ENCODE measurements at regions not wholly inside any gene's neighbourhood (a gene's known extent, or its start where the extent isn't known, plus 50 kb on each side); places are given as distances from the start of the nearest gene placed in this dataset.

- no peak for DNase-seq
- no peak overlapping the region for H3K27ac ChIP-seq
- WGBS, 2 donors = 79 to 93% methylated on average over 13 to 27 of the region's 27 CpGs
Observed at GRCh38 chr12:124493809-124494750, 73.3 kb downstream of the NCOR2 start.

GRCh38 chr12:124492879-124493808, 74.3 kb downstream of the NCOR2 start:
- no peak for DNase-seq
- no peaks in the 10 kb centered on the region for H3K36me3 ChIP-seq (replicated peaks in 1 of 2; ENCODE audit: insufficient read depth in 1 of 2, low read depth in 2 of 2)
- 77 to 98% methylated on average over 2 to 17 of the region's 17 CpGs for WGBS, 2 donors
- H3K27ac ChIP-seq = no peak overlapping the region
- intact Hi-C loops (cut with DNase I) = loop anchor here (10.0 kb wide), 1 partner anchor 118 kb away; no protein-coding TSS in a partner anchor
- no peaks in the 10 kb centered on the region for H3K9me3 ChIP-seq
- no peak overlapping the region for H3K4me3 ChIP-seq
- peaks cover 55% of the 10 kb centered on the region for H3K4me1 ChIP-seq
- H3K27me3 ChIP-seq = no peaks in the 10 kb centered on the region
- TF ChIP-seq CTCF (IDR thresholded peaks at IDR 0.05) (no peak), POLR2A (IDR thresholded peaks at IDR 0.05) (no peak)
- ATAC-seq = no peak

More at GRCh38 chr12:124493809-124494750, 73.3 kb downstream of the NCOR2 start:
- Histone ChIP-seq H3K4me3 (no peak overlapping the region), H3K27me3 (no peaks in the 10 kb centered on the region), H3K4me1 (peaks cover 55% of the 10 kb centered on the region), H3K9me3 (no peaks in the 10 kb centered on the region), H3K36me3 (replicated peaks in 1 of 2; ENCODE audit: insufficient read depth in 1 of 2, low read depth in 2 of 2) (no peaks in the 10 kb centered on the region)
- TF ChIP-seq CTCF (IDR thresholded peaks at IDR 0.05) (no peak), POLR2A (IDR thresholded peaks at IDR 0.05) (no peak)
- intact Hi-C loops (cut with DNase I) = loop anchor here (10.0 kb wide), 1 partner anchor 119 kb away; no protein-coding TSS in a partner anchor
- ATAC-seq = no peak

GRCh38 chr12:124491856-124492420, 75.5 kb downstream of the NCOR2 start:
- H3K36me3 ChIP-seq (replicated peaks in 1 of 2; ENCODE audit: insufficient read depth in 1 of 2, low read depth in 2 of 2) = no peaks in the 10 kb centered on the region
- 94 to 97% methylated on average over 13 to 16 of the region's 20 CpGs for WGBS, 2 donors
- no peak overlapping the region for H3K27ac ChIP-seq
- H3K4me1 ChIP-seq = peaks cover 45% of the 10 kb centered on the region
- H3K27me3 ChIP-seq = no peaks in the 10 kb centered on the region
- no peaks in the 10 kb centered on the region for H3K9me3 ChIP-seq
- no peak overlapping the region for H3K4me3 ChIP-seq
- intact Hi-C loops (cut with DNase I) = loop anchor here (10.0 kb wide), 1 partner anchor 117 kb away; no protein-coding TSS in a partner anchor
- ATAC-seq (no peak), DNase-seq (no peak)
- TF ChIP-seq CTCF (IDR thresholded peaks at IDR 0.05) = no peak
- TF ChIP-seq POLR2A (IDR thresholded peaks at IDR 0.05) = no peak

- TF ChIP-seq POLR2A (IDR thresholded peaks at IDR 0.05) (no peak), CTCF (IDR thresholded peaks at IDR 0.05) (no peak)
- no peak for DNase-seq
- Histone ChIP-seq H3K4me3 (no peak overlapping the region), H3K4me1 (peaks cover 39% of the 10 kb centered on the region), H3K27me3 (no peaks in the 10 kb centered on the region), H3K36me3 (replicated peaks in 1 of 2; ENCODE audit: insufficient read depth in 1 of 2, low read depth in 2 of 2) (no peaks in the 10 kb centered on the region), H3K9me3 (no peaks in the 10 kb centered on the region), H3K27ac (peak overlapping the region; percentile 8 to 69 (median 57))
- WGBS, 2 donors = 47 to 59% methylated on average over 7 of the region's 7 CpGs
- ATAC-seq = no peak
- intact Hi-C loops (cut with DNase I) = loop anchor here (10.0 kb wide), 1 partner anchor 117 kb away; no protein-coding TSS in a partner anchor
Observed at GRCh38 chr12:124491310-124491709, 76.1 kb downstream of the NCOR2 start.
